NCI-H146 treated with DMSO at 0.1 percent for 48 hours (cell line): ENCODE measurements at regions not wholly inside any gene's neighbourhood (a gene's known extent, or its start where the extent isn't known, plus 50 kb on each side); places are given as distances from the start of the nearest gene placed in this dataset.
"Not testable (repeated sequence)": the region's sequence is repeated elsewhere in the genome, so short reads cannot be mapped to it uniquely, and the experiment has no call there.

Experiments
- DNase-seq: peaks from one replicate; lab custom pipeline; 2025; ENCODE audit not compliant: unreplicated experiment; lab: John Stamatoyannopoulos, UW

- DNase-seq = no peak
Observed at GRCh38 chr6:19705606-19706005, 131.6 kb upstream of the ID4 start.

- DNase-seq = no peak
Observed at GRCh38 chr6:19712012-19712688, 125.0 kb upstream of the ID4 start.

- no peak for DNase-seq
Observed at GRCh38 chr6:19712998-19713397, 124.2 kb upstream of the ID4 start.

- DNase-seq = no peak
Observed at GRCh38 chr6:19713411-19713810, 123.8 kb upstream of the ID4 start.

- DNase-seq = no peak
Observed at GRCh38 chr6:19713984-19714383, 123.2 kb upstream of the ID4 start.

GRCh38 chr6:19714434-19715166 lies 122.6 kb upstream of the ID4 start:
- no peak for DNase-seq

- DNase-seq = no peak
Observed at GRCh38 chr6:19715167-19715551, 122.0 kb upstream of the ID4 start.

GRCh38 chr6:19719691-19720128 lies 117.5 kb upstream of the ID4 start:
- DNase-seq = peak; percentile 13

- no peak for DNase-seq
Observed at GRCh38 chr6:19721766-19722377, 115.3 kb upstream of the ID4 start.

GRCh38 chr6:19722999-19723398 lies 114.2 kb upstream of the ID4 start:
- no peak for DNase-seq

- DNase-seq = no peak
Observed at GRCh38 chr6:19723545-19723944, 113.6 kb upstream of the ID4 start.

- DNase-seq = not testable (repeated sequence)
Observed at GRCh38 chr6:19725436-19725835, 111.7 kb upstream of the ID4 start.

GRCh38 chr6:19731282-19731681 lies 105.9 kb upstream of the ID4 start:
- no peak for DNase-seq

- no peak for DNase-seq
Observed at GRCh38 chr6:19734061-19734460, 103.1 kb upstream of the ID4 start.

GRCh38 chr6:19734519-19734918 lies 102.7 kb upstream of the ID4 start:
- no peak for DNase-seq

- peak; percentile 48 for DNase-seq
Observed at GRCh38 chr6:19736066-19736465, 101.1 kb upstream of the ID4 start.

- no peak for DNase-seq
Observed at GRCh38 chr6:19738010-19738409, 99.2 kb upstream of the ID4 start.

- DNase-seq = no peak
Observed at GRCh38 chr6:19749722-19750121, 87.4 kb upstream of the ID4 start.

- peak; percentile 61 for DNase-seq
Observed at GRCh38 chr6:19752746-19753145, 84.4 kb upstream of the ID4 start.

- DNase-seq = peak; percentile 78
Observed at GRCh38 chr6:19753826-19754225, 83.3 kb upstream of the ID4 start.

- DNase-seq = no peak
Observed at GRCh38 chr6:19754686-19755085, 82.5 kb upstream of the ID4 start.

- DNase-seq = no peak
Observed at GRCh38 chr6:19755181-19755580, 82.0 kb upstream of the ID4 start.
